CD4-positive, alpha-beta T cell treated with Interleukin-4 for 4 hours (primary cell): ENCODE measurements at regions not wholly inside any gene's neighbourhood (a gene's known extent, or its start where the extent isn't known, plus 50 kb on each side); places are given as distances from the start of the nearest gene placed in this dataset.

Source experiments
- DNase-seq: peaks from one replicate; pipeline ENCODE4 v3.0.0-alpha.2; 2020

- no peak for DNase-seq
Measured at GRCh38 chr12:75786070-75786469, 245.5 kb downstream of the PHLDA1 start.

GRCh38 chr12:75784591-75784990 lies 247.0 kb downstream of the PHLDA1 start:
- no peak for DNase-seq

- DNase-seq: no peak
Measured at GRCh38 chr12:75783093-75783877, 248.3 kb downstream of the PHLDA1 start.

- no peak for DNase-seq
Measured at GRCh38 chr12:75782069-75782581, 249.5 kb downstream of the PHLDA1 start.

- no peak for DNase-seq
Measured at GRCh38 chr12:75781532-75782046, 250.0 kb downstream of the PHLDA1 start.

GRCh38 chr12:75779891-75780496 lies 251.6 kb downstream of the PHLDA1 start:
- DNase-seq: no peak

- DNase-seq: no peak
Measured at GRCh38 chr12:75774261-75775052, 257.1 kb downstream of the PHLDA1 start.

GRCh38 chr12:75773377-75773776 lies 258.2 kb downstream of the PHLDA1 start:
- no peak for DNase-seq

GRCh38 chr12:75771023-75771422 lies 259.6 kb upstream of the KRR1 start:
- DNase-seq: no peak

- no peak for DNase-seq
Measured at GRCh38 chr12:75767957-75768356, 256.5 kb upstream of the KRR1 start.

- DNase-seq: no peak
Measured at GRCh38 chr12:75766263-75767160, 255.1 kb upstream of the KRR1 start.

- DNase-seq: no peak
Measured at GRCh38 chr12:75765170-75766059, 254.0 kb upstream of the KRR1 start.

- DNase-seq: no peak
Measured at GRCh38 chr12:75764091-75764841, 252.9 kb upstream of the KRR1 start.

GRCh38 chr12:75760573-75761294 lies 249.3 kb upstream of the KRR1 start:
- DNase-seq: no peak

GRCh38 chr12:75759842-75760572 lies 248.6 kb upstream of the KRR1 start:
- DNase-seq: no peak

GRCh38 chr12:75759196-75759595 lies 247.8 kb upstream of the KRR1 start:
- DNase-seq: no peak

- DNase-seq: no peak
Measured at GRCh38 chr12:75756771-75757170, 245.4 kb upstream of the KRR1 start.

- no peak for DNase-seq
Measured at GRCh38 chr12:75756111-75756510, 244.7 kb upstream of the KRR1 start.

- peak; percentile 6 for DNase-seq
Measured at GRCh38 chr12:75754698-75755097, 243.3 kb upstream of the KRR1 start.
